ENCODE measurements at regions not wholly inside any gene's neighbourhood (a gene's known extent, or its start where the extent isn't known, plus 50 kb on each side); places are given as distances from the start of the nearest gene placed in this dataset.

GRCh38 chr2:15750433-15750814 is 158.8 kb downstream of the DDX1 start:
- TF ChIP-seq POLR2AphosphoS5 (IDR thresholded peaks at IDR 0.05; ENCODE audit: low read depth, low read length), result no peak
- no peak for TF ChIP-seq POLR2A (IDR thresholded peaks at IDR 0.05; ENCODE audit: low read depth, low read length)
- no peak for TF ChIP-seq TAF1 (IDR thresholded peaks at IDR 0.05; ENCODE audit: borderline replicate concordance, low read depth, low read length)

All from GM12892 (cell line).